ENCODE measurements at regions not wholly inside any gene's neighbourhood (a gene's known extent, or its start where the extent isn't known, plus 50 kb on each side); places are given as distances from the start of the nearest gene placed in this dataset.
"Not testable (repeated sequence)": the region's sequence is repeated elsewhere in the genome, so short reads cannot be mapped to it uniquely, and the experiment has no call there.

DNA sequence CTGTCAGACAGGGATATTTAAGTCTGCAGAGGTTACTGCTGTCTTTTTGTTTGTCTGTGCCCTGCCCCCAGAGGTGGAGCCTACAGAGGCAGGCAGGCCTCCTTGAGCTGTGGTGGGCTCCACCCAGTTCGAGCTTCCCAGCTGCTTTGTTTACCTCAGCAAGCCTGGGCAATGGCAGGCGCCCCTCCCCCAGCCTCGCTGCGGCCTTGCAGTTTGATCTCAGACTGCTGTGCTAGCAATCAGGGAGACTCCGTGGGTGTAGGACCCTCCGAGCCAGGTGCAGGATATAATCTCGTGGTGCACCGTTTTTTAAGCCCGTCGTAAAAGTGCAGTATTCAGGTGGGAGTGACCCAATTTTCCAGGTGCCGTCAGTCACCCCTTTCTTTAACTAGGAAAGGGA lies 78.4 kb upstream of the HAPLN1 start:
- TF ChIP-seq, protein P1, sequence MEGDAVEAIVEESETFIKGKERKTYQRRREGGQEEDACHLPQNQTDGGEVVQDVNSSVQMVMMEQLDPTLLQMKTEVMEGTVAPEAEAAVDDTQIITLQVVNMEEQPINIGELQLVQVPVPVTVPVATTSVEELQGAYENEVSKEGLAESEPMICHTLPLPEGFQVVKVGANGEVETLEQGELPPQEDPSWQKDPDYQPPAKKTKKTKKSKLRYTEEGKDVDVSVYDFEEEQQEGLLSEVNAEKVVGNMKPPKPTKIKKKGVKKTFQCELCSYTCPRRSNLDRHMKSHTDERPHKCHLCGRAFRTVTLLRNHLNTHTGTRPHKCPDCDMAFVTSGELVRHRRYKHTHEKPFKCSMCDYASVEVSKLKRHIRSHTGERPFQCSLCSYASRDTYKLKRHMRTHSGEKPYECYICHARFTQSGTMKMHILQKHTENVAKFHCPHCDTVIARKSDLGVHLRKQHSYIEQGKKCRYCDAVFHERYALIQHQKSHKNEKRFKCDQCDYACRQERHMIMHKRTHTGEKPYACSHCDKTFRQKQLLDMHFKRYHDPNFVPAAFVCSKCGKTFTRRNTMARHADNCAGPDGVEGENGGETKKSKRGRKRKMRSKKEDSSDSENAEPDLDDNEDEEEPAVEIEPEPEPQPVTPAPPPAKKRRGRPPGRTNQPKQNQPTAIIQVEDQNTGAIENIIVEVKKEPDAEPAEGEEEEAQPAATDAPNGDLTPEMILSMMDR (conservative IDR thresholded peaks at IDR 0.05; ENCODE audit: low read depth, low read length): not testable (repeated sequence)
- TF ChIP-seq EZH2 (IDR thresholded peaks at IDR 0.05; ENCODE audit: low read length, unreplicated experiment): not testable (repeated sequence)
